Panc1 (cell line): ENCODE measurements at regions not wholly inside any gene's neighbourhood (a gene's known extent, or its start where the extent isn't known, plus 50 kb on each side); places are given as distances from the start of the nearest gene placed in this dataset.
"Not testable (repeated sequence)": the region's sequence is repeated elsewhere in the genome, so short reads cannot be mapped to it uniquely, and the experiment has no call there.

ENCODE experiments used
- ATAC-seq: fragments of 200-7000 bp; cut with Tn5 transposase; 2 replicates; pipeline ENCODE4 v1.9.1; 2020; ENCODE audit warnings: mild to moderate bottlenecking, moderate library complexity
- BruUV-seq: library from RNA; stranded (reverse); fragments of 400-500 nt; replicated peaks from 2 replicates; lab custom pipeline; 2021; lab: Mats Ljungman, UMichigan
- CTCF ChIA-PET: fragments of 300-600 bp; sonication (Branson Sonifier 250); formaldehyde crosslinking; loops from one replicate; lab custom pipeline; 2022; ENCODE audit warnings: antibody characterized with exemption; lab: Charles Lee
- POLR2A ChIA-PET: fragments of 300-600 bp; sonication (Branson Sonifier 250); formaldehyde crosslinking; loops from one replicate; lab custom pipeline; 2022; ENCODE audit warnings: antibody characterized with exemption; lab: Charles Lee
- DNase-seq: peaks from one replicate; pipeline ENCODE4 v3.0.0-alpha.2; 2010; ENCODE audit warnings: low read depth, low spot score
- H3K27ac ChIP-seq: 2 replicates; pipeline ENCODE4 v1.5.1; 2011; ENCODE audit warnings: mild to moderate bottlenecking, low read length, inconsistent platforms
- H3K27me3 ChIP-seq: fragments of 200-500 bp; sonication (Bioruptor generic); 2 replicates; pipeline ENCODE4 v1.6.0; 2014; ENCODE audit warnings: low read length, inconsistent platforms; ENCODE audit not compliant: control insufficient read depth, insufficient read depth
- H3K36me3 ChIP-seq: fragments of 200-500 bp; sonication (Bioruptor generic); 2 replicates; pipeline ENCODE4 v1.5.1; 2014; ENCODE audit warnings: inconsistent platforms, mild to moderate bottlenecking, low read length, moderate library complexity; ENCODE audit not compliant: control insufficient read depth, insufficient read depth
- H3K4me1 ChIP-seq: 2 replicates; pipeline ENCODE4 v1.5.1; 2011; ENCODE audit warnings: inconsistent platforms, mild to moderate bottlenecking, low read length, moderate library complexity; ENCODE audit not compliant: control insufficient read depth, insufficient read depth
- H3K4me3 ChIP-seq, 2 experiments: 2 replicates each; pipeline ENCODE4 v1.5.1; 2011 to 2012; ENCODE audit warnings: low read depth in 2 of 2, low read length in 2 of 2, mild to moderate bottlenecking in 2 of 2, inconsistent platforms in 1 of 2, moderate library complexity in 1 of 2
- H3K9me3 ChIP-seq: fragments of 200-500 bp; sonication (Bioruptor generic); 2 replicates; pipeline ENCODE4 v1.5.1; 2014; ENCODE audit warnings: low read depth, mild to moderate bottlenecking, inconsistent platforms, low read length, moderate library complexity; ENCODE audit not compliant: control insufficient read depth, insufficient read depth
- CTCF ChIP-seq: fragments of 450-650 bp; IDR thresholded peaks from 2 replicates; pipeline ENCODE4 v1.5.1; 2017; ENCODE audit warnings: mild to moderate bottlenecking
- POLR2AphosphoS5 ChIP-seq: IDR thresholded peaks from 2 replicates; pipeline ENCODE4 v1.6.1; 2012; ENCODE audit warnings: mild to moderate bottlenecking, low read depth, low read length, moderate library complexity
- SIN3A ChIP-seq: IDR thresholded peaks from 2 replicates; pipeline ENCODE4 v1.6.1; 2012; ENCODE audit warnings: low read depth, mild to moderate bottlenecking, low read length, moderate library complexity, borderline replicate concordance; ENCODE audit not compliant: insufficient read depth
- TCF7L2 ChIP-seq: IDR thresholded peaks from 2 replicates; pipeline ENCODE4 v1.6.1; 2011; ENCODE audit warnings: mild to moderate bottlenecking, low read depth, low read length, inconsistent platforms
- in situ Hi-C: cut with HindIII; loops from 2 replicates; pipeline ENCODE4 v1.10.0; 2016; ENCODE audit warnings: low sequenced_read_pairs, low pct_unique_long_range_greater_than_20kb
- intact Hi-C: fragments of 100-400 bp; cut with micrococcal nuclease; formaldehyde crosslinking; loops from one replicate; pipeline ENCODE4 v1.10.0; 2022; ENCODE audit not compliant: unreplicated experiment
- TF ChIP-seq, protein P1 (sequence below), 2 experiments: IDR thresholded peaks; 2 replicates each; pipeline ENCODE4 v1.6.1; 2011 to 2012; ENCODE audit warnings: low read depth in 2 of 2, control low read depth in 1 of 2, low read length in 1 of 2, mild to moderate bottlenecking in 1 of 2, moderate library complexity in 1 of 2; ENCODE audit not compliant: insufficient read depth in 1 of 2

DNA sequence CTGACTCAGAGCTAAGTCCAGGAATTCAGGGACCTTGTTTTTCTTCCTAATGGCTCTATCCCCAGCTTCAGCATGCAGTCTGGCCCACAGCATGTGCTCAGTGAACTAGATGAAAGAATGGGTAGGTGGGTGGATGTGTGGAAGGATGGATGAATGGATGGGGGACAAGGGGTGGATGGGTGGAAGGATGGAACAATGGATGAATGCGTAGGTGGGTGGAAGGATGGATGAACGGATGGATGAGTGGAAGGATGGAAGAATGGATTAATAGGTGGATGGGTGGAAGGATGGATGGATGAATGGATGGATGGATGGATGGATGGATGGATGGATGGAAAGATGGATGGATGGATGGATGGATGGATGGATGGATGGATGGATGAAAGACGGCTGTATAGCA, 79.7 kb upstream of the SFSWAP start:
- DNase-seq (no peak), ATAC-seq (no peak)
- H3K36me3 ChIP-seq, result no peaks in the 10 kb centered on the region
- in situ Hi-C loops (no loop called here), intact Hi-C loops (loop anchor here (5.0 kb wide), 1 partner anchor 299 kb away; no protein-coding TSS in a partner anchor)
- TF ChIP-seq SIN3A, result no peak
- TF ChIP-seq CTCF, result no peak
- TF ChIP-seq, protein P1, sequence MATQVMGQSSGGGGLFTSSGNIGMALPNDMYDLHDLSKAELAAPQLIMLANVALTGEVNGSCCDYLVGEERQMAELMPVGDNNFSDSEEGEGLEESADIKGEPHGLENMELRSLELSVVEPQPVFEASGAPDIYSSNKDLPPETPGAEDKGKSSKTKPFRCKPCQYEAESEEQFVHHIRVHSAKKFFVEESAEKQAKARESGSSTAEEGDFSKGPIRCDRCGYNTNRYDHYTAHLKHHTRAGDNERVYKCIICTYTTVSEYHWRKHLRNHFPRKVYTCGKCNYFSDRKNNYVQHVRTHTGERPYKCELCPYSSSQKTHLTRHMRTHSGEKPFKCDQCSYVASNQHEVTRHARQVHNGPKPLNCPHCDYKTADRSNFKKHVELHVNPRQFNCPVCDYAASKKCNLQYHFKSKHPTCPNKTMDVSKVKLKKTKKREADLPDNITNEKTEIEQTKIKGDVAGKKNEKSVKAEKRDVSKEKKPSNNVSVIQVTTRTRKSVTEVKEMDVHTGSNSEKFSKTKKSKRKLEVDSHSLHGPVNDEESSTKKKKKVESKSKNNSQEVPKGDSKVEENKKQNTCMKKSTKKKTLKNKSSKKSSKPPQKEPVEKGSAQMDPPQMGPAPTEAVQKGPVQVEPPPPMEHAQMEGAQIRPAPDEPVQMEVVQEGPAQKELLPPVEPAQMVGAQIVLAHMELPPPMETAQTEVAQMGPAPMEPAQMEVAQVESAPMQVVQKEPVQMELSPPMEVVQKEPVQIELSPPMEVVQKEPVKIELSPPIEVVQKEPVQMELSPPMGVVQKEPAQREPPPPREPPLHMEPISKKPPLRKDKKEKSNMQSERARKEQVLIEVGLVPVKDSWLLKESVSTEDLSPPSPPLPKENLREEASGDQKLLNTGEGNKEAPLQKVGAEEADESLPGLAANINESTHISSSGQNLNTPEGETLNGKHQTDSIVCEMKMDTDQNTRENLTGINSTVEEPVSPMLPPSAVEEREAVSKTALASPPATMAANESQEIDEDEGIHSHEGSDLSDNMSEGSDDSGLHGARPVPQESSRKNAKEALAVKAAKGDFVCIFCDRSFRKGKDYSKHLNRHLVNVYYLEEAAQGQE (IDR thresholded peaks at IDR 0.05; ENCODE audit: insufficient read depth in 1 of 2, low read depth in 2 of 2, low read length in 1 of 2), result no peak
- no peak for TF ChIP-seq TCF7L2
- TF ChIP-seq POLR2AphosphoS5, result no peak
- no peak overlapping the region for H3K4me3 ChIP-seq
- H3K27ac ChIP-seq, result no peak overlapping the region
- H3K4me1 ChIP-seq, result no peaks in the 10 kb centered on the region
- CTCF ChIA-PET, result no interaction called here
- no TSS peak for BruUV-seq
- POLR2A ChIA-PET, result no interaction called here
- no peaks in the 10 kb centered on the region for H3K27me3 ChIP-seq
- no peaks in the 10 kb centered on the region for H3K9me3 ChIP-seq

DNA sequence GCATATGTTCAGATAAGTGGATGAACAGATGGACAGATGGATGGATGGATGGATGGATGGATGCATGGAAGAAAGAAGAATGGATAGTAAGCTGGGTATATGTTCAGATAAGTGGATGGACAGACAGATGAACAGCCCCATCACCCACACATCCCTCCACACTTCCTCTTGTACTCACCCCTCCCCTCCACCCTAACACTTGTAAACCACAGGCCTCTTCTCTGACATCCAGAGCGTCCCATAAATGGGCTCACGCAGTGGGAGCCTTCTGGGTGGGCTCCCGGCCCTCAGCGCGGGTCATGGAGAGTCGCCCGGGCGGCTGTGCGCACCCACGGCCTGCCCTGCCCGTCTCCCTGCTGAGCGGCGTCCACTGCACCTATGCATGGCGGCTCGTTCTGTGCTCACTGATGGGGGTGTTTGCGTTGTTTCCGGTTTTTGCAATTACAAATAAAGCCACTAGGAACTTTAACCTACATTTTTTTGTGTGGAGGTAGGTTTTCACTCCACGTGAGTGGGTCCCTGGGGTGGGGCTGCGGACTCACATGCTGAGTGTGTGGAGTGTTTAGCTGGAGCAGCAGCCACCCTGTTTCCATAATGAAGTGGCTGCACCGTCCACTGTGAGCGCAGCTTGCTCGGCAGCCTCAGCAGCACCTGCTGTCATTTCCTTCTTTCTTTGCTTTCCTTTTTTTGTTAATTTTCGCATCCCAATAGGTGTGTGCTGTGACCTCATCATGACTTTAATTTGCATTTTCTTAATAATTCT, 78.8 kb upstream of the SFSWAP start:
- BruUV-seq, POLR2A ChIA-PET, H3K27ac ChIP-seq, in situ Hi-C loops, H3K4me3 ChIP-seq, CTCF ChIA-PET, H3K27me3 ChIP-seq, ATAC-seq, H3K36me3 ChIP-seq, DNase-seq, H3K9me3 ChIP-seq, H3K4me1 ChIP-seq: not testable (repeated sequence)
- intact Hi-C loops, result loop anchor here (5.0 kb wide), 1 partner anchor 300 kb away; no protein-coding TSS in a partner anchor

- H3K9me3 ChIP-seq, ATAC-seq, BruUV-seq, H3K4me1 ChIP-seq, POLR2A ChIA-PET, H3K4me3 ChIP-seq, CTCF ChIA-PET, in situ Hi-C loops, H3K36me3 ChIP-seq, DNase-seq, H3K27me3 ChIP-seq, H3K27ac ChIP-seq: not testable (repeated sequence)
- intact Hi-C loops, result loop anchor here (5.0 kb wide), 1 partner anchor 300 kb away; no protein-coding TSS in a partner anchor
These were observed 78.3 kb upstream of the SFSWAP start for GRCh38 chr12:131632652-131633023.

DNA sequence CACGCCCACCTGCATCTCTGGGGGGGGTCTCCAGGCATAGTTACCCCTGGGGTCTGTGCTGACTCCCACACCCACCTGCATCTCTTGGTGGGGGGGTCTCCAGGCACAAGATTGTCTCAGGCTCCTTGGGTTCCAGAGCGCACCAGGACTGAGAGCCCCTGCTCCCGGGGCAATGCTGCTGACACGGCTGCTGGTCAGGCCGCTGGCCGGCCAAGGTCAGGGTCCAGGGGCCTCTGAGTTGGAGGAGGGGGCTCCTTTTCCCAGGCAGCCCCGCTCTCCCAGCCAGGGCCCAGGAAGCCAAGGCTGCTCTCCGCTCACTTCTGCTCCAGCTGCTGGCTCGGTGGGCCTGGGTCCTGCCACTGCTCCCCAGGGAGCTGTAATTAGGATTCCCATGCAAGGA, 77.3 kb upstream of the SFSWAP start:
- H3K36me3 ChIP-seq, H3K4me3 ChIP-seq, in situ Hi-C loops, H3K27ac ChIP-seq, ATAC-seq, H3K27me3 ChIP-seq, POLR2A ChIA-PET, H3K9me3 ChIP-seq, BruUV-seq, DNase-seq, H3K4me1 ChIP-seq, CTCF ChIA-PET: not testable (repeated sequence)
- intact Hi-C loops, result loop anchor here (5.0 kb wide), 1 partner anchor 301 kb away; no protein-coding TSS in a partner anchor
